Glutamatergic neuron (in vitro differentiated cells): ENCODE measurements at regions not wholly inside any gene's neighbourhood (a gene's known extent, or its start where the extent isn't known, plus 50 kb on each side); places are given as distances from the start of the nearest gene placed in this dataset.
"Not testable (repeated sequence)": the region's sequence is repeated elsewhere in the genome, so short reads cannot be mapped to it uniquely, and the experiment has no call there.

ENCODE experiments used
- DNase-seq: peaks from one replicate; pipeline ENCODE4 v3.0.0; 2022
- H3K27ac Mint-ChIP-seq: one replicate; pipeline ENCODE4 v1.8.0; 2020; ENCODE audit warnings: mild to moderate bottlenecking, mixed read lengths, inconsistent platforms; ENCODE audit not compliant: unreplicated experiment
- H3K27me3 Mint-ChIP-seq: one replicate; pipeline ENCODE4 v1.8.0; 2020; ENCODE audit warnings: mild to moderate bottlenecking, moderate library complexity, mixed read lengths, inconsistent platforms; ENCODE audit not compliant: unreplicated experiment
- H3K36me3 Mint-ChIP-seq: one replicate; pipeline ENCODE4 v1.8.0; 2020; ENCODE audit warnings: mild to moderate bottlenecking, mixed read lengths, inconsistent platforms; ENCODE audit not compliant: unreplicated experiment
- H3K4me1 Mint-ChIP-seq: one replicate; pipeline ENCODE4 v1.8.0; 2020; ENCODE audit warnings: mild to moderate bottlenecking, low read depth, mixed read lengths, inconsistent platforms; ENCODE audit not compliant: unreplicated experiment
- H3K4me3 Mint-ChIP-seq: one replicate; pipeline ENCODE4 v1.8.0; 2020; ENCODE audit warnings: mild to moderate bottlenecking, mixed read lengths, inconsistent platforms; ENCODE audit not compliant: unreplicated experiment
- H3K9me3 Mint-ChIP-seq: one replicate; pipeline ENCODE4 v1.8.0; 2020; ENCODE audit warnings: mild to moderate bottlenecking, moderate library complexity, mixed read lengths, inconsistent platforms; ENCODE audit not compliant: unreplicated experiment
- CTCF ChIP-seq: fragments of 200-600 bp; sonication (generic); IDR thresholded peaks from one replicate; pipeline ENCODE4 v1.5.0; 2021; ENCODE audit not compliant: partially characterized antibody, unreplicated experiment

GRCh38 chr2:192391041-192391440, 196.3 kb upstream of the TMEFF2 start:
- Mint-ChIP-seq H3K27me3 (no peaks in the 10 kb centered on the region), H3K9me3 (no peaks in the 10 kb centered on the region), H3K36me3 (peaks cover 6% of the 10 kb centered on the region), H3K4me3 (no peak overlapping the region), H3K27ac (no peak overlapping the region), H3K4me1 (no peaks in the 10 kb centered on the region)
- no peak for TF ChIP-seq CTCF
- DNase-seq: no peak

GRCh38 chr2:192390401-192390800, 195.7 kb upstream of the TMEFF2 start:
- H3K9me3 Mint-ChIP-seq: peaks cover 2% of the 10 kb centered on the region
- no peak for DNase-seq
- no peak overlapping the region for H3K27ac Mint-ChIP-seq
- no peaks in the 10 kb centered on the region for H3K4me1 Mint-ChIP-seq
- H3K4me3 Mint-ChIP-seq: no peak overlapping the region
- TF ChIP-seq CTCF: no peak
- no peaks in the 10 kb centered on the region for H3K27me3 Mint-ChIP-seq
- peaks cover 6% of the 10 kb centered on the region for H3K36me3 Mint-ChIP-seq

- H3K4me1 Mint-ChIP-seq, H3K27me3 Mint-ChIP-seq, H3K27ac Mint-ChIP-seq, H3K4me3 Mint-ChIP-seq, H3K9me3 Mint-ChIP-seq, DNase-seq, H3K36me3 Mint-ChIP-seq: not testable (repeated sequence)
Observed at GRCh38 chr2:192384191-192384590, 189.5 kb upstream of the TMEFF2 start.

- no peak overlapping the region for H3K4me3 Mint-ChIP-seq
- peaks cover 4% of the 10 kb centered on the region for H3K9me3 Mint-ChIP-seq
- peaks cover 3% of the 10 kb centered on the region for H3K27me3 Mint-ChIP-seq
- no peak for TF ChIP-seq CTCF
- H3K36me3 Mint-ChIP-seq: no peaks in the 10 kb centered on the region
- H3K4me1 Mint-ChIP-seq: peaks cover 2% of the 10 kb centered on the region
- H3K27ac Mint-ChIP-seq: no peak overlapping the region
- no peak for DNase-seq
Observed at GRCh38 chr2:192381082-192381481, 186.3 kb upstream of the TMEFF2 start.

GRCh38 chr2:192379736-192380135, 185.0 kb upstream of the TMEFF2 start:
- no peak for TF ChIP-seq CTCF
- DNase-seq: no peak
- H3K4me3 Mint-ChIP-seq: no peak overlapping the region
- H3K4me1 Mint-ChIP-seq: peaks cover 2% of the 10 kb centered on the region
- peaks cover 3% of the 10 kb centered on the region for H3K27me3 Mint-ChIP-seq
- H3K27ac Mint-ChIP-seq: no peak overlapping the region
- no peaks in the 10 kb centered on the region for H3K36me3 Mint-ChIP-seq
- H3K9me3 Mint-ChIP-seq: no peaks in the 10 kb centered on the region

GRCh38 chr2:192377173-192377572, 182.4 kb upstream of the TMEFF2 start:
- no peaks in the 10 kb centered on the region for H3K27me3 Mint-ChIP-seq
- peaks cover 2% of the 10 kb centered on the region for H3K4me1 Mint-ChIP-seq
- no peak overlapping the region for H3K27ac Mint-ChIP-seq
- TF ChIP-seq CTCF: no peak
- DNase-seq: no peak
- no peak overlapping the region for H3K4me3 Mint-ChIP-seq
- H3K9me3 Mint-ChIP-seq: no peaks in the 10 kb centered on the region
- H3K36me3 Mint-ChIP-seq: no peaks in the 10 kb centered on the region
